ENCODE measurements at regions not wholly inside any gene's neighbourhood (a gene's known extent, or its start where the extent isn't known, plus 50 kb on each side); places are given as distances from the start of the nearest gene placed in this dataset.

DNA sequence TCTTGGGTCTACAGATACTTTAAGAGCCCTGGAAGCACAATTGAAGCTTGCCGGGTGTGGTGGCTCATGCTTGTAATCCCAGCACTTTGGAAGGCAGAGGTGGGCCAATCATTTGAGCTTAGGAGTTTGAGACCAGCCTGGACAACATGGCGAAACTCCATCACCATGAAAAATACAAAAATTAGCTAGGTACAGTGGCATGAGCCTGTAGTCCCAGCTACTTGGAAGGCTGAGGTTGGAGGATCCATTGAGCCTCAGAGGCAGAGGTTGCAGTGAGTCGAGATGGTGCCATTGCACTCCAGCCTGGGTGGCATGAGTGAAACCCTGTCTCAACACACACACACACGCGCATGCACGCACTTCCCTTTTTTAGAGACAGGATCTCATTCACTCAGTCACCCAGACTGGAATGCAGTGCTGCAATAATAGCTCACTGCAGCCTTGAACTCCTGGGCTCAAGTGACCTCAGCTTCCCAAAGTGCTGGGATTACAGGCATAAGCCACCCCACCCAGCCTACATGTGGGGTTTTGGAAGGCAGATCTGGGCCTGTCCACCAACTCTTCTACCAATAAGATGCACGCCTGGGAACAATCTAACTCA is 182.5 kb upstream of the JARID2 start:
- no peak for DNase-seq (ENCODE audit: low read depth)

- no peak for DNase-seq (ENCODE audit: low read depth)
Measured at GRCh38 chr6:15065261-15065989, 180.4 kb upstream of the JARID2 start.

DNA sequence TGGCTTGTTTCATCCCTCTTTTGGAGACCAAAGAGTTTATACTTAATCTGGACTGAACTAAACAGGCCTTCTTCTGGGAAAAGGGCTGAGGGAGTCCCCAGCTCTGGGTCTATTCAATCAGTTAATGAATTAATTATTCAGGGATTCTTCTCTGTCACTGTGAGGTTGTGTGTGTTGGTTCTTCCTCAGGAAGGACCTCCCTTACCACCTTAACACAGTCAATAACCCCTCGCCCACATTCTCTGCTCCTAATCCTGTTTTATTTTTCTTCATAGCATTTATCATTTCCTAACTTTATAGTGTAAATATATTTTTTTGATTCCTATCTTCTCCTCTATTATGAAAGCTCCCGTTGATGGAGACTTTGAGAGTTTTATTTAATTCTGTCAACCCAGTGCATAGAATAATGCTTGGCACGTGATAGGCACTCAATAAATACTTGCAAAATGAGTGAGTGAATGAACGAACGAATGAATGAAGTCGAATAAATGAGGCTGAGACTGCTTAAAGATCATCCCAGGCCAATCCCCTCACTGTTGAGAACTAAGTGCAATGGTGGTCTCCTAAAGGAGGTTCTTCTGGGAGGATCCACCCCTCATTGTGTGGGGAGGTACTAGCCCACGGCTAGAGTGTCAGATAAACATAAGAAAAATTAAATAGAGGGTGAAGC is 179.6 kb upstream of the JARID2 start:
- DNase-seq (ENCODE audit: low read depth) = no peak

- DNase-seq (ENCODE audit: low read depth) = no peak
Measured at GRCh38 chr6:15073344-15073789, 172.5 kb upstream of the JARID2 start.

DNA sequence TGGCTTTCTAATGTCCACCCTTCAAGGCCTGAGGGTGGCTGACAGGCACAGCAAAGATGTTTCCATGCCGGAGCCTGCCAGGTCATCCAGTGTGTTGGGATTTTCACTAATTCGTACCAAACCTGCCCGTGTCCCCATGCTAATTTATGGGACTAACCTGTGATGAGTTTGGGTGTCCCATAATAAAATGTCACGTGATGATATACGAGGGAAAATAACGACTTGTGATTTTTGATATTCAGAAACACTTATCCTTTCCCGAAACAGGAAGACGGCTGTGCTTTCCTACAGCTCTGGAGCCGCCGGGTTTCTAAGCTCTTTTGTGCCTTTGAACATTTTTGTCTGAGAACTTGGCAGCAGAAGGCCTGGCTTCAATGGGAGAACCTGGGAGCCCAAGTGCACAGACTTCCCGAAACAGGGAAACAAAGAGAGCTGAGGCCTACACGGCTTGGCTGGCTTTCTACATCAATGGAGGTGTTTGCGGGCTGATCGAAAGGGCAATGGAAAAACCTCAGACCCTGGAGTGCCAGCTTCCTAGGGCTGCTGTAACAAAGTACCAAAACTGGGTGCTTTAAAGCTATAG is 171.9 kb upstream of the JARID2 start:
- DNase-seq (ENCODE audit: low read depth) = no peak

DNA sequence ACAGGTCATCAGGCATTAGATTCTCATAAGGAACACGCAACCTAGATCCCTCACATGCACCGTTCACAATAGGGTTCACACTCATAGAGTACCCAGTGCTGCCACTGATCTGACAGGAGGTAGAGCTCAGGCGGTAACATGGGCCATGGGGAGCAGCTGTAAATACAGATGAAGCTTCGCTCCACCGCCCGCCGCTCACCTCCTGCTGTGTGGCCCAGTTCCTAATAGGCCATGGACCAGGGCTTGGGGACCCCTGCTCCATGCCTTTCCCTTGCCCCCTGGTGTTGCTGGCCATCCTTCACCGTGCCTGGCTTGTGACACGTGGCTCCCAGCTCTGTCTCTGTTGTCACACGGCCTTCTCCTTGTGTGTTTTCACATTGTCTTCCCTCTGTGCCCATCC is 171.1 kb upstream of the JARID2 start:
- DNase-seq (ENCODE audit: low read depth) = no peak

DNA sequence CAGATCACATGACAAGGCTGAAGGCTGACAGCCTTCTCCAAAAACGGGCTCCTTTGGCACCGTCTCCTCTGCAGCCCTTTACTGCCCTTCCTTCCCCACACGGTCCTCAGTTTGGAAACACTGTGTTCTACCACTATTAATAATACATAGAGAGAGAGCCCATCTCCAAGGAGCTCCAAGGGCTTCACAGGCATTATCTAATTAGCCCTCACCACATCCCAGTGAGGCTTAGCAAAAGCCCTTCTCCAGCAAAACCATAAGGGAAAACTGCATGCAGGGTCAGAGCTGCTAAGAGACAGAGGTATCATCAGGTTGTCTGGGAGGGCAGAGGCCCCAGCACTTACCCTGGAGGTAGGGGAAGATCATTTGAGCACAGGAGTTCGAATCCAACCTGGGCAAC is 169.3 kb upstream of the JARID2 start:
- DNase-seq (ENCODE audit: low read depth) = no peak

GRCh38 chr6:15077006-15077405 is 168.9 kb upstream of the JARID2 start:
- no peak for DNase-seq (ENCODE audit: low read depth)

- DNase-seq (ENCODE audit: low read depth) = no peak
Measured at GRCh38 chr6:15077961-15078360, 167.9 kb upstream of the JARID2 start.

DNA sequence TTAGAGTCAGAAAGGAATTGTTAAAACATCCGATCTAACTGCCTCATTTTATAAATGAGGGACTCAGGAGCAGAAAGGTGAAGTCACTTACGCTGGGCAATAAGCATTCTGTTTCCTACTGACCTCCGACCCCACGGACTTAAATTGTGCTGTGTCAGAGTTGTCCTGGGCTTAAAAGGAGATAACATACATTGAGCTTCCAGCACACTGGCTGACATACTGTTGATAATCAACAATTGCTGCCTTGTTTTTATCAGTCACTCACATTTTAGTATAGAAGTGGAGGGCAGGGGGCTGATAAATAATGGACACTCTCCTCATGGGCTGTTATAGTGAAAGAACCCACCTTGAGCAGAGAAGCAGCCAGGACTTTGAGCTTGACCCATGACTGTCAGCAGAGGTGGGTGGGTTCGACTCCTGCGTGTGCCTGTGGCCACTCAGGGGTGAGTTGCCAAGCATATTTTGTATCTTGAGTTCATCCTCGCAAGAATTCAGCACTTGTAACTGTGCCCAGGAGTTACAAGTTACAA is 166.5 kb upstream of the JARID2 start:
- DNase-seq (ENCODE audit: low read depth) = no peak

DNA sequence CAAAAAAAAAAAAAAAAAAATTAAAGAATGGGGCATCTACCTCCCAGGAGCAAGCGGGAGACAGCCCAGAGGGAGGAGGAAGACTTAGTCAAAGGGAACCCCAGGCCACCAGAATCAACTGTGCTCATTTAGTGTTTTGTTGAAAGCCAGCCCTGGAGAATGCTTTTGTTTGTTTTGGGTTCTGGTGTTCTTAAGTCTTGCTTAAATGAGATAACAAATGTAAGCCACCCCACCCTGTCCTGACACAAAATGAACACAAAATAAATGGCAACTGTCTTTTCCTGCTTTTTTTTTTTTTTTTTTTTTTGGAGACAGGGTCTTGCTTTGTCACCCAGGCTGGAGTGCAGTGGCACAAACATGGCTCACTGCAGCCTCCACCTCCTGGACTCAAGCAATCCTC is 165.0 kb upstream of the JARID2 start:
- DNase-seq (ENCODE audit: low read depth) = no peak

DNA sequence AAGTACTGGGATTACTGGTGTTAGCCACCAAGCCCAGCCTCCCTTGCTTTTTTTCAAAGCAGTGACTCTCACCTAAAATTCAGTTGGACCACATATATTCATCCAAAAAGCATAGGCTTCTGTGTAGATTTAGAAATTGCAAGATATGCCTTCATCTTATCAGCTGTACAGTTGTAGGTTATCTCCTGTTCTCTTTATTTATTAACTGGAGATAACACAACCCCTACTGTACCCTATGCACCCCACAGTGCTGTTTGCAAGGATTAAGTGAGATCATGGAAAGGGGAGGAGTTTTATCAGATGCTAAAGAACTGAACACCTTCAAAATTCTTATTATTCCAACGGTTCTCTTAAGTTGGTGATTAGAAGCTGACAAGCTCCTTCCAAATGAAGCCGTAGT is 164.4 kb upstream of the JARID2 start:
- DNase-seq (ENCODE audit: low read depth) = no peak

DNA sequence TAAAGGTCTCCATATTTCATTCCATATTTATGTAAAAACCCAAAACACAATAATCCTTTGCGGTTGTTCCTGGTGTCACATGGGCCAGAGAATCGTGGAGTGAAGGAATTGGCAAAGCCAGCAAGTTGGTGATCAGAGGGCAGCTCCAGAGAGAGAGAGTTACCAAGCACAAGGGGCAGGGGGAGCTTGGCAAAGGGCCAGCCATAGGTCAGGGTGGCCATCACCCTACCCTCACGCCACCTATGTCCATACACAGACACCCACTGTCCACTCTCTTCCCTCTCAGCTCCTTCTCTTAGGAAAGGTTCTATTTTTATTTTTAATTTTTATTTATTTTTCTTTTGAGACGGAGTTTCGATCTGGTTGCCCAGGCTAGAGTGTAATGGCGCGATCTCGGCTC is 163.2 kb upstream of the JARID2 start:
- no peak for DNase-seq (ENCODE audit: low read depth)

- no peak for DNase-seq (ENCODE audit: low read depth)
Measured at GRCh38 chr6:15086348-15087158, 159.3 kb upstream of the JARID2 start.

GRCh38 chr6:15087186-15087589 is 158.7 kb upstream of the JARID2 start:
- DNase-seq (ENCODE audit: low read depth) = no peak

- no peak for DNase-seq (ENCODE audit: low read depth)
Measured at GRCh38 chr6:15088904-15089568, 156.8 kb upstream of the JARID2 start.

DNA sequence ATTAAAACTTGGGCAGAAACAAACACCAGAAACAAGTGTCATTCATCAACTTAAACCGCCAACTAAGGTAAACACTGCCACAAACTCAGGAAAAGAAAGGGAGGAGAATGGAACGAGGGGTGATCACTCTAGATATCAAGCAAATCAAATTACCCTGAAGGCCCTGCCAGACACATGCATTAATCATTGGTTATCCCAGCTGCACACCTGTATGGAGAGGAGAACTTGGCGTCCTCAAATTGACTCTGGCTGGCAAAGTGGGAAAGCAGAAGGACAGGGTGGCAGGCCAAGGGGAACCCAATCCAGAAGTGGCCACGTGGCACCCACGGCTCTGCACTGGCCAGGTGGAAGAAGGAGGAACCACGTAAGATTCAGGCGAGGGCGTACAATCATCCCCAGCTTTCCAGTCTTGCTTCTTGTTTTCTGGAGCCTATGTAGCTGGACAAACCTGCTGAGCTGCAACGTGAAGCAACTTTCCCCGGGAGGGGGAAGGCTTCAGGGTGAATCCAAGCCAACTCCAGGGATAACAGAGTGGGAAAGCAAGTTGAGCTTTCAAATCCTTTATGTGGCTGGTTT is 156.2 kb upstream of the JARID2 start:
- DNase-seq (ENCODE audit: low read depth) = no peak

GRCh38 chr6:15090145-15090579 is 155.7 kb upstream of the JARID2 start:
- no peak for DNase-seq (ENCODE audit: low read depth)

DNA sequence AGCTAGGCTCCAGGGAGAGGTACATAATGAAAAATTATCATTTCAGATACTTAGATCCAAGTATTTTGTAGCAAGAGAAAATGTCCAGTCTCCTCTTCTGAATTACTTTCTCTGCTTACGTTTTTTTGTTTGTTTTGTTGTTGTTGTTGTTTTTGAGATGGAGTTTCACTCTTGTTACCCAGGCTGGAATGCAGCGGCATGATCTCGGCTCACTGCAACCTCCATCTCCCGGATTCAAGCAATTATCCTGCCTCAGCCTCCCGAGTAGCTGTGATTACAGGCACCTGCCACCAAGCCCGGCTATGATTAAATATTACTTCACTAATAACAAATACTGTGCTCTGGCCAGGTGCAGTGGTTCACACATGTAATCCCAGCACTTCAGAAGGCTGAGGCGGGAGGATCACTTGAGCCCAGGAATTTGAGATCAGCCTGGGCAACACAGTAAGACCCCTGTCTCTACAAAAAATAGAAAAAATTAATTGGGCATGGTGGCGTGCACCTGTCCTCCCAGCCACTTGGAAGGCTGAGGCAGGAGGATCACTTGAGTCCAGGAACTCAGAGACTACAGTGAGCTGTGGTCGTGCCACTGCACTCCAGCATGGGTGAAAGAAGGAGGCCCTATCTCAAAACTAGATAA is 155.0 kb upstream of the JARID2 start:
- DNase-seq (ENCODE audit: low read depth) = no peak

All from stimulated activated CD8-positive, alpha-beta memory T cell treated with anti-CD3 and anti-CD28 coated beads, Interleukin-7, amount 100 ng/mL, for 24 hours (primary cell).